Astrocyte (in vitro differentiated cells and primary cell): ENCODE measurements at regions not wholly inside any gene's neighbourhood (a gene's known extent, or its start where the extent isn't known, plus 50 kb on each side); places are given as distances from the start of the nearest gene placed in this dataset.

Experiments
- DNase-seq: peaks from one replicate; pipeline ENCODE4 v3.0.0-alpha.2; 2010; ENCODE audit warnings: low read depth
- FAIRE-seq: peaks from 2 replicates; lab custom pipeline; 2011; peaks lifted over from hg19 to GRCh38; lab: Jason Lieb, UNC
- H2AFZ ChIP-seq: 2 replicates; pipeline ENCODE4 v1.6.0; 2012; ENCODE audit warnings: low read depth, low read length, inconsistent platforms
- H3K27ac ChIP-seq: 2 replicates; pipeline ENCODE4 v1.5.1; 2011; ENCODE audit warnings: low read depth, low read length, inconsistent platforms
- H3K27me3 ChIP-seq: 2 replicates; pipeline ENCODE4 v1.6.0; 2011; ENCODE audit warnings: low read length, inconsistent platforms; ENCODE audit not compliant: insufficient read depth
- H3K36me3 ChIP-seq: 2 replicates; pipeline ENCODE4 v1.5.1; 2011; ENCODE audit warnings: low read length, inconsistent platforms; ENCODE audit not compliant: insufficient read depth
- H3K4me1 ChIP-seq: 2 replicates; pipeline ENCODE4 v1.5.1; 2011; ENCODE audit warnings: low read length, inconsistent platforms; ENCODE audit not compliant: insufficient read depth
- H3K4me2 ChIP-seq: 2 replicates; pipeline ENCODE4 v1.6.0; 2012; ENCODE audit warnings: low read length, inconsistent platforms
- H3K4me3 ChIP-seq: 2 replicates; pipeline ENCODE4 v1.5.1; 2011; ENCODE audit warnings: low read depth, mild to moderate bottlenecking, low read length, inconsistent platforms; ENCODE audit not compliant: insufficient read depth
- H3K79me2 ChIP-seq: 2 replicates; pipeline ENCODE4 v1.6.0; 2012; ENCODE audit warnings: mild to moderate bottlenecking, low read length, inconsistent platforms; ENCODE audit not compliant: insufficient read depth
- H3K9ac ChIP-seq: 2 replicates; pipeline ENCODE4 v1.6.0; 2012; ENCODE audit warnings: mild to moderate bottlenecking, low read length, inconsistent platforms
- H3K9me3 ChIP-seq: 2 replicates; pipeline ENCODE4 v1.5.1; 2012; ENCODE audit warnings: low read depth, mild to moderate bottlenecking, low read length, inconsistent platforms; ENCODE audit not compliant: insufficient read depth
- H4K20me1 ChIP-seq: 2 replicates; pipeline ENCODE4 v1.6.0; 2012; ENCODE audit warnings: low read length, inconsistent platforms; ENCODE audit not compliant: insufficient read depth
- H3K27ac Mint-ChIP-seq: one replicate; pipeline ENCODE4 v1.8.0; 2021; ENCODE audit warnings: mild to moderate bottlenecking, mixed read lengths; ENCODE audit not compliant: unreplicated experiment
- H3K27me3 Mint-ChIP-seq: one replicate; pipeline ENCODE4 v1.8.0; 2021; ENCODE audit warnings: low read depth, mixed read lengths; ENCODE audit not compliant: unreplicated experiment
- H3K36me3 Mint-ChIP-seq: one replicate; pipeline ENCODE4 v1.8.0; 2021; ENCODE audit warnings: low read depth, mixed read lengths; ENCODE audit not compliant: unreplicated experiment
- H3K4me1 Mint-ChIP-seq: one replicate; pipeline ENCODE4 v1.8.0; 2021; ENCODE audit warnings: low read depth, mixed read lengths; ENCODE audit not compliant: unreplicated experiment
- H3K4me3 Mint-ChIP-seq: one replicate; pipeline ENCODE4 v1.8.0; 2021; ENCODE audit warnings: mild to moderate bottlenecking, moderate library complexity, mixed read lengths; ENCODE audit not compliant: unreplicated experiment
- H3K9me3 Mint-ChIP-seq: one replicate; pipeline ENCODE4 v1.8.0; 2021; ENCODE audit warnings: mild to moderate bottlenecking, mixed read lengths; ENCODE audit not compliant: unreplicated experiment
- CTCF ChIP-seq: IDR thresholded peaks from 2 replicates; pipeline ENCODE4 v1.5.1; 2011; ENCODE audit warnings: low read depth, mild to moderate bottlenecking, inconsistent platforms, low read length, moderate library complexity; ENCODE audit not compliant: insufficient read depth
- EZH2 ChIP-seq: IDR thresholded peaks from 2 replicates; pipeline ENCODE4 v1.6.1; 2012; ENCODE audit warnings: mild to moderate bottlenecking, low read length, inconsistent platforms; ENCODE audit not compliant: insufficient read depth

GRCh38 chr17:43329183-43329582 lies 69.6 kb upstream of the ARL4D start:
- H3K27ac ChIP-seq: no peak overlapping the region
- FAIRE-seq (no peak), DNase-seq (no peak)
- H3K4me1 ChIP-seq: peaks cover 12% of the 10 kb centered on the region
- no peaks in the 10 kb centered on the region for H3K36me3 ChIP-seq
- no peaks in the 10 kb centered on the region for H3K9me3 ChIP-seq
- peaks cover 7% of the 10 kb centered on the region for H3K9me3 Mint-ChIP-seq
- H3K4me3 Mint-ChIP-seq: no peak overlapping the region
- no peak overlapping the region for H3K4me3 ChIP-seq
- TF ChIP-seq EZH2 (no peak), CTCF (no peak)
- H3K27me3 ChIP-seq: no peaks in the 10 kb centered on the region
- no peak overlapping the region for H3K4me2 ChIP-seq
- peaks cover 17% of the 10 kb centered on the region for H4K20me1 ChIP-seq
- no peaks in the 10 kb centered on the region for H3K27me3 Mint-ChIP-seq
- no peaks in the 10 kb centered on the region for H3K79me2 ChIP-seq
- no peaks in the 10 kb centered on the region for H3K36me3 Mint-ChIP-seq
- H3K9ac ChIP-seq: no peak overlapping the region
- no peak overlapping the region for H3K27ac Mint-ChIP-seq
- peaks cover 17% of the 10 kb centered on the region for H3K4me1 Mint-ChIP-seq
- no peak overlapping the region for H2AFZ ChIP-seq

GRCh38 chr17:43328650-43329049 lies 70.1 kb upstream of the ARL4D start:
- no peak overlapping the region for H3K4me2 ChIP-seq
- Mint-ChIP-seq H3K4me1 (peaks cover 17% of the 10 kb centered on the region), H3K9me3 (peaks cover 5% of the 10 kb centered on the region), H3K4me3 (no peak overlapping the region), H3K36me3 (no peaks in the 10 kb centered on the region), H3K27me3 (no peaks in the 10 kb centered on the region), H3K27ac (no peak overlapping the region)
- H3K36me3 ChIP-seq: no peaks in the 10 kb centered on the region
- DNase-seq (no peak), FAIRE-seq (no peak)
- H3K27ac ChIP-seq: no peak overlapping the region
- no peak overlapping the region for H3K9ac ChIP-seq
- H3K4me3 ChIP-seq: no peak overlapping the region
- no peaks in the 10 kb centered on the region for H3K9me3 ChIP-seq
- H3K27me3 ChIP-seq: no peaks in the 10 kb centered on the region
- H3K4me1 ChIP-seq: peaks cover 8% of the 10 kb centered on the region
- no peak overlapping the region for H2AFZ ChIP-seq
- H4K20me1 ChIP-seq: peaks cover 17% of the 10 kb centered on the region
- TF ChIP-seq CTCF (no peak), EZH2 (no peak)
- H3K79me2 ChIP-seq: no peaks in the 10 kb centered on the region

GRCh38 chr17:43327834-43328420 lies 70.9 kb upstream of the ARL4D start:
- TF ChIP-seq EZH2: no peak
- no peak for TF ChIP-seq CTCF
- Mint-ChIP-seq H3K4me1 (peaks cover 17% of the 10 kb centered on the region), H3K36me3 (no peaks in the 10 kb centered on the region), H3K4me3 (no peak overlapping the region), H3K27ac (no peak overlapping the region), H3K9me3 (peaks cover 4% of the 10 kb centered on the region), H3K27me3 (no peaks in the 10 kb centered on the region)
- Histone ChIP-seq H4K20me1 (peaks cover 15% of the 10 kb centered on the region), H3K79me2 (no peaks in the 10 kb centered on the region), H3K9me3 (no peaks in the 10 kb centered on the region), H3K36me3 (no peaks in the 10 kb centered on the region), H3K9ac (no peak overlapping the region), H3K27me3 (no peaks in the 10 kb centered on the region), H2AFZ (no peak overlapping the region), H3K27ac (no peak overlapping the region), H3K4me2 (peak overlapping the region; percentile 24), H3K4me1 (peaks cover 8% of the 10 kb centered on the region), H3K4me3 (no peak overlapping the region)
- no peak for DNase-seq
- no peak for FAIRE-seq
